ENCODE measurements at regions not wholly inside any gene's neighbourhood (a gene's known extent, or its start where the extent isn't known, plus 50 kb on each side); places are given as distances from the start of the nearest gene placed in this dataset.

DNA sequence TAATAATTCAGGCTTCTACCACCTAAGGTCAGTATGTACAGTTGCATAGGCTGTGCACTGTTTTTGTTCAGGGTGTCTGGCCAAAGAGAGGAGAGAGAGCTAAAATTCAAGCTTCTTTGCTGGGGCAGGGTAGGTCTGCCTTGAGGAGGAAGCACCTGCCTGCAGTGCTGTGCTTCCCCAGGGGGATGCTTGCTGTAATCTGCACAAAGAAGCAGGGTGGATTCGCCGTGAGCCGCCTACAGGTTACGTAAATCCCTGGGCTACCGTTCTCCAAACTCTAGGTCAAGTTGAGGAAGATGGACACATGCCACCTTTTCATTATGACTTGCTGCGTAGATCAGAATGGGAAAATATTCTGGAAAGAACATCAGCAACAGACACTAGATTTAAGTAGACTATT, 543.3 kb downstream of the TNS3 start:
- no peak overlapping the region for H2BK5ac ChIP-seq (ENCODE audit: low read depth, low read length, poor library complexity, severe bottlenecking)
- no peak overlapping the region for H2AFZ ChIP-seq (replicated peaks; ENCODE audit: low read length, poor library complexity)
- no peaks in the 10 kb centered on the region for H3K36me3 ChIP-seq (ENCODE audit: control insufficient read depth, insufficient read depth, low read length)
- intact Hi-C loops (cut with micrococcal nuclease) (no loop called here), in situ Hi-C loops (cut with MboI; ENCODE audit: low sequenced_read_pairs) (no loop called here), dilution Hi-C loops (cut with HindIII; ENCODE audit: low sequenced_read_pairs, unreplicated experiment) (no loop called here)
- H2BK15ac ChIP-seq (ENCODE audit: low read depth, low read length): no peak overlapping the region
- TF ChIP-seq POLR2A (IDR thresholded peaks at IDR 0.05; ENCODE audit: low read depth, low read length) (no peak), CEBPB (IDR thresholded peaks at IDR 0.05; ENCODE audit: low read depth, low read length) (no peak), MXI1 (IDR thresholded peaks at IDR 0.05; ENCODE audit: borderline replicate concordance, low read depth, low read length) (no peak), RCOR1 (IDR thresholded peaks at IDR 0.05; ENCODE audit: insufficient replicate concordance, low read length) (no peak), BHLHE40 (IDR thresholded peaks at IDR 0.05; ENCODE audit: low read depth, low read length) (no peak), RAD21 (IDR thresholded peaks at IDR 0.05; ENCODE audit: low read length) (no peak), SMC3 (IDR thresholded peaks at IDR 0.05; ENCODE audit: low read depth, low read length) (no peak), MAFK (IDR thresholded peaks at IDR 0.05; ENCODE audit: low read depth, low read length) (no peak), FOS (IDR thresholded peaks at IDR 0.05; ENCODE audit: low read depth, low read length) (no peak)
- H3K4me2 ChIP-seq (ENCODE audit: low read depth, low read length): no peak overlapping the region
- no peaks in the 10 kb centered on the region for H3K4me1 ChIP-seq (ENCODE audit: control insufficient read depth, insufficient read depth, low read length)
- no peak for ATAC-seq (ENCODE audit: low read depth)
- H3K4ac ChIP-seq (ENCODE audit: low read depth, low read length): no peak overlapping the region
- ChIA-PET CTCF (no interaction called here), POLR2A (ENCODE audit: unreplicated experiment) (interaction anchor here (0.5 kb wide), 1 partner anchor 11 kb away, joined by 4 read pairs; no protein-coding TSS in a partner anchor)
- H2BK20ac ChIP-seq (ENCODE audit: low read depth, low read length): no peak overlapping the region
- H4K8ac ChIP-seq (ENCODE audit: low read depth in 2 of 2, low read length in 2 of 2): no peak overlapping the region
- H3K23ac ChIP-seq (ENCODE audit: low read depth, low read length): no peak overlapping the region
- no peak overlapping the region for H3K9ac ChIP-seq (ENCODE audit: low read depth, low read length)
- no peaks in the 10 kb centered on the region for H3K9me1 ChIP-seq (ENCODE audit: insufficient read depth, low read length)
- H3K27ac ChIP-seq (ENCODE audit: insufficient read depth, low read length): no peak overlapping the region
- no peaks in the 10 kb centered on the region for H4K20me1 ChIP-seq (ENCODE audit: insufficient read depth, low read length)
- no peak for DNase-seq
- H3K18ac ChIP-seq (ENCODE audit: low read depth, low read length): no peak overlapping the region
- no peaks in the 10 kb centered on the region for H3K9me3 ChIP-seq (ENCODE audit: control insufficient read depth, insufficient read depth, low read length)
- H2AK5ac ChIP-seq (ENCODE audit: low read depth, low read length): no peak overlapping the region
- H3K14ac ChIP-seq (replicated peaks; ENCODE audit: low read depth, low read length): no peak overlapping the region
- no peak overlapping the region for H4K91ac ChIP-seq (ENCODE audit: insufficient read depth, low read depth, low read length)
- H3K4me3 ChIP-seq (ENCODE audit: insufficient read depth, low read depth, low read length): no peak overlapping the region
- no TSS peak for BruUV-seq (replicated peaks)
- WGBS, 2 experiments (ENCODE audit: extremely low coverage in 2 of 2, insufficient read length in 1 of 2): 100% methylated on average over 3 of the region's 6 CpGs; no CpG with 5 or more reads in 1 of the 2 experiments
- H4K5ac ChIP-seq (ENCODE audit: low read depth, low read length): no peak overlapping the region
- no peak overlapping the region for H2BK120ac ChIP-seq (ENCODE audit: low read depth, low read length)
- H3K27me3 ChIP-seq (ENCODE audit: control insufficient read depth, insufficient read depth, low read length): peaks cover 10% of the 10 kb centered on the region
- H3K79me1 ChIP-seq (ENCODE audit: low read depth in 1 of 2, low read length in 2 of 2): no peaks in the 10 kb centered on the region
- H3K56ac ChIP-seq (ENCODE audit: extremely low read depth, insufficient read depth, low read length): no peak overlapping the region
- no peak overlapping the region for H2AK9ac ChIP-seq (replicated peaks; ENCODE audit: low read depth, low read length, poor library complexity)

Measured in IMR-90 (cell line).